ENCODE measurements at regions not wholly inside any gene's neighbourhood (a gene's known extent, or its start where the extent isn't known, plus 50 kb on each side); places are given as distances from the start of the nearest gene placed in this dataset.

DNA sequence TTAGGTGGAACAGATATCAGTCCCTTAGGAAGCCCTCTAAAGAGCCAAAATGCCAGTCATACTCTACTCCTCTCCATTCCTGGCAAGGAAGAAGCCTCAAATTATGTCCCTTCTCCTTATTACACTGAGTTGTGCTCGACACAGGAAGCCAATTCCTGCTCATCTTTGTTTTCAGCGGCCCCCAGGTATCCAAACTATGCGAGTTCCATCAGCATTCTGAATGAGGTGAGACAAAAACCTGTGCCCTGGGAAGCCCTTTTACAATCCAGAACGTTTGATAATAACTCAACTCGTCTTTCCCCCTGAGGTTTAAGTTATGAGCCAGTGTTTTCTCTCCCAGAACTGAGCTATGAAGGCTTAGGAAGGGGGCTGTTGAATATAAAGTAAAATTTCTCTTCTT lies 580.5 kb downstream of the NXPH1 start:
- TF ChIP-seq, protein P1, sequence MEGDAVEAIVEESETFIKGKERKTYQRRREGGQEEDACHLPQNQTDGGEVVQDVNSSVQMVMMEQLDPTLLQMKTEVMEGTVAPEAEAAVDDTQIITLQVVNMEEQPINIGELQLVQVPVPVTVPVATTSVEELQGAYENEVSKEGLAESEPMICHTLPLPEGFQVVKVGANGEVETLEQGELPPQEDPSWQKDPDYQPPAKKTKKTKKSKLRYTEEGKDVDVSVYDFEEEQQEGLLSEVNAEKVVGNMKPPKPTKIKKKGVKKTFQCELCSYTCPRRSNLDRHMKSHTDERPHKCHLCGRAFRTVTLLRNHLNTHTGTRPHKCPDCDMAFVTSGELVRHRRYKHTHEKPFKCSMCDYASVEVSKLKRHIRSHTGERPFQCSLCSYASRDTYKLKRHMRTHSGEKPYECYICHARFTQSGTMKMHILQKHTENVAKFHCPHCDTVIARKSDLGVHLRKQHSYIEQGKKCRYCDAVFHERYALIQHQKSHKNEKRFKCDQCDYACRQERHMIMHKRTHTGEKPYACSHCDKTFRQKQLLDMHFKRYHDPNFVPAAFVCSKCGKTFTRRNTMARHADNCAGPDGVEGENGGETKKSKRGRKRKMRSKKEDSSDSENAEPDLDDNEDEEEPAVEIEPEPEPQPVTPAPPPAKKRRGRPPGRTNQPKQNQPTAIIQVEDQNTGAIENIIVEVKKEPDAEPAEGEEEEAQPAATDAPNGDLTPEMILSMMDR (IDR thresholded peaks at IDR 0.05; ENCODE audit: borderline replicate concordance, extremely low read depth, low read length, poor library complexity, severe bottlenecking) = no peak
- no peak for TF ChIP-seq EZH2 (IDR thresholded peaks at IDR 0.05; ENCODE audit: borderline replicate concordance, low read depth, low read length, severe bottlenecking)
